Esophagus squamous epithelium (tissue), 5 donors: ENCODE measurements at regions not wholly inside any gene's neighbourhood (a gene's known extent, or its start where the extent isn't known, plus 50 kb on each side); places are given as distances from the start of the nearest gene placed in this dataset.

Experiments used
- DNase-seq: peaks from one replicate; lab custom pipeline; 2025; lab: John Stamatoyannopoulos, UW
- H3K27ac ChIP-seq, 4 donors: fragments of 200-600 bp; sonication (generic); one replicate each; pipeline ENCODE4 v1.5.1; 2016 to 2019; ENCODE audit warnings: mild to moderate bottlenecking in 1 of 4
- H3K27me3 ChIP-seq, 4 donors: fragments of 200-600 bp; sonication (generic); 1 replicate in 3 of 4; 2 replicates in 1 of 4; pipeline versions ENCODE4 v1.5.1 to v1.6.0; 2017 to 2021; ENCODE audit warnings: antibody characterized with exemption in 1 of 4
- H3K36me3 ChIP-seq, 3 donors: fragments of 200-600 bp; sonication (generic); one replicate each; pipeline ENCODE4 v1.5.1; 2016 to 2019
- H3K4me1 ChIP-seq, 3 donors: fragments of 200-600 bp; sonication (generic); one replicate each; pipeline ENCODE4 v1.5.1; 2017 to 2019
- H3K4me3 ChIP-seq, 4 donors: fragments of 200-600 bp; sonication (generic); 1 replicate in 3 of 4; 2 replicates in 1 of 4; pipeline ENCODE4 v1.5.1; 2016 to 2019; ENCODE audit warnings: mild to moderate bottlenecking in 2 of 4, moderate library complexity in 1 of 4
- H3K9me3 ChIP-seq, 3 donors: fragments of 200-600 bp; sonication (generic); one replicate each; pipeline ENCODE4 v1.5.1; 2016 to 2019
- CTCF ChIP-seq, 6 experiments: fragments of 450-650 bp in 4 of 6; fragments of 200-600 bp in 2 of 6; sonication (generic) in 2 of 6; IDR thresholded peaks; one replicate each; pipeline ENCODE4 v1.5.1; 2016 to 2019; ENCODE audit warnings: antibody characterized with exemption in 6 of 6, mild to moderate bottlenecking in 4 of 6, moderate library complexity in 4 of 6
- POLR2A ChIP-seq, 4 donors: fragments of 450-650 bp; IDR thresholded peaks; one replicate each; pipeline ENCODE4 v1.6.1; 2017; ENCODE audit warnings: antibody characterized with exemption in 4 of 4, mild to moderate bottlenecking in 4 of 4, moderate library complexity in 3 of 4
- WGBS, 2 donors: methylation state at CpG; one replicate each; pipeline ENCODE4 v1.1.5; 2018; 5-methylcytosine and 5-hydroxymethylcytosine counted together
- intact Hi-C: fragments of 100-400 bp; cut with DNase I; formaldehyde crosslinking; loops from one replicate; pipeline ENCODE4 v1.15.0; 2022
- donor health status: DM: yes; HTN: yes; CAD: no.

GRCh38 chr12:115840159-115840558 lies 437.3 kb downstream of the MED13L start:
- Histone ChIP-seq H3K9me3 (no peaks in the 10 kb centered on the region), H3K4me3 (no peak overlapping the region), H3K27me3 (peaks cover 0 to 8% (median 0%) of the 10 kb centered on the region in 4 donors), H3K36me3 (no peaks in the 10 kb centered on the region), H3K4me1 (no peaks in the 10 kb centered on the region), H3K27ac (no peak overlapping the region)
- TF ChIP-seq POLR2A (IDR thresholded peaks at IDR 0.05): no peak
- TF ChIP-seq CTCF (IDR thresholded peaks at IDR 0.05): no peak
- 43 to 64% methylated on average over 9 to 10 of the region's 10 CpGs for WGBS, 2 donors
- intact Hi-C loops: no loop called here
- no peak for DNase-seq

GRCh38 chr12:115838952-115839351 lies 438.5 kb downstream of the MED13L start:
- Histone ChIP-seq H3K27me3 (peaks cover 0 to 8% (median 0%) of the 10 kb centered on the region in 4 donors), H3K36me3 (no peaks in the 10 kb centered on the region), H3K9me3 (no peaks in the 10 kb centered on the region), H3K4me3 (no peak overlapping the region), H3K27ac (no peak overlapping the region), H3K4me1 (no peaks in the 10 kb centered on the region)
- TF ChIP-seq CTCF (IDR thresholded peaks at IDR 0.05) (no peak), POLR2A (IDR thresholded peaks at IDR 0.05) (no peak)
- intact Hi-C loops: no loop called here
- no peak for DNase-seq
- 41 to 50% methylated on average over 1 of the region's 1 CpG for WGBS, 2 donors

GRCh38 chr12:115837220-115837619 lies 440.3 kb downstream of the MED13L start:
- no peak for TF ChIP-seq POLR2A (IDR thresholded peaks at IDR 0.05)
- TF ChIP-seq CTCF (IDR thresholded peaks at IDR 0.05): no peak
- Histone ChIP-seq H3K4me1 (no peaks in the 10 kb centered on the region), H3K9me3 (no peaks in the 10 kb centered on the region), H3K27me3 (peaks cover 0 to 8% (median 0%) of the 10 kb centered on the region in 4 donors), H3K4me3 (no peak overlapping the region), H3K36me3 (no peaks in the 10 kb centered on the region), H3K27ac (no peak overlapping the region)
- WGBS, 2 donors: 73 to 76% methylated on average over 2 of the region's 2 CpGs
- DNase-seq: no peak
- intact Hi-C loops: no loop called here

- H3K4me1 ChIP-seq: no peaks in the 10 kb centered on the region
- no peak for TF ChIP-seq CTCF (IDR thresholded peaks at IDR 0.05)
- no peak for TF ChIP-seq POLR2A (IDR thresholded peaks at IDR 0.05)
- no peak overlapping the region for H3K4me3 ChIP-seq
- H3K27me3 ChIP-seq: peaks cover 0 to 8% (median 0%) of the 10 kb centered on the region in 4 donors
- DNase-seq: no peak
- no peak overlapping the region for H3K27ac ChIP-seq
- WGBS, 2 donors: 49 to 82% methylated on average over 4 of the region's 4 CpGs
- H3K9me3 ChIP-seq: no peaks in the 10 kb centered on the region
- H3K36me3 ChIP-seq: no peaks in the 10 kb centered on the region
- intact Hi-C loops: no loop called here
Observed at GRCh38 chr12:115835445-115835844, 442.0 kb downstream of the MED13L start.

- WGBS, 2 donors: 55 to 67% methylated on average over 4 of the region's 4 CpGs
- TF ChIP-seq CTCF (IDR thresholded peaks at IDR 0.05) (no peak), POLR2A (IDR thresholded peaks at IDR 0.05) (no peak)
Observed at GRCh38 chr12:115833704-115834103, 443.8 kb downstream of the MED13L start.

More at GRCh38 chr12:115833704-115834103, 443.8 kb downstream of the MED13L start:
- intact Hi-C loops: no loop called here
- no peaks in the 10 kb centered on the region for H3K36me3 ChIP-seq
- H3K4me1 ChIP-seq: no peaks in the 10 kb centered on the region
- no peak overlapping the region for H3K27ac ChIP-seq
- no peak for DNase-seq
- H3K9me3 ChIP-seq: no peaks in the 10 kb centered on the region
- no peak overlapping the region for H3K4me3 ChIP-seq
- H3K27me3 ChIP-seq: peaks cover 0 to 8% (median 0%) of the 10 kb centered on the region in 4 donors
